Stimulated activated CD8-positive, alpha-beta memory T cell treated with anti-CD3 and anti-CD28 coated beads, Interleukin-4, amount 100 ng/mL, for 48 hours (primary cell): ENCODE measurements at regions not wholly inside any gene's neighbourhood (a gene's known extent, or its start where the extent isn't known, plus 50 kb on each side); places are given as distances from the start of the nearest gene placed in this dataset.

Experiments
- DNase-seq: peaks from one replicate; pipeline ENCODE4 v3.0.0-alpha.2; 2020

DNA sequence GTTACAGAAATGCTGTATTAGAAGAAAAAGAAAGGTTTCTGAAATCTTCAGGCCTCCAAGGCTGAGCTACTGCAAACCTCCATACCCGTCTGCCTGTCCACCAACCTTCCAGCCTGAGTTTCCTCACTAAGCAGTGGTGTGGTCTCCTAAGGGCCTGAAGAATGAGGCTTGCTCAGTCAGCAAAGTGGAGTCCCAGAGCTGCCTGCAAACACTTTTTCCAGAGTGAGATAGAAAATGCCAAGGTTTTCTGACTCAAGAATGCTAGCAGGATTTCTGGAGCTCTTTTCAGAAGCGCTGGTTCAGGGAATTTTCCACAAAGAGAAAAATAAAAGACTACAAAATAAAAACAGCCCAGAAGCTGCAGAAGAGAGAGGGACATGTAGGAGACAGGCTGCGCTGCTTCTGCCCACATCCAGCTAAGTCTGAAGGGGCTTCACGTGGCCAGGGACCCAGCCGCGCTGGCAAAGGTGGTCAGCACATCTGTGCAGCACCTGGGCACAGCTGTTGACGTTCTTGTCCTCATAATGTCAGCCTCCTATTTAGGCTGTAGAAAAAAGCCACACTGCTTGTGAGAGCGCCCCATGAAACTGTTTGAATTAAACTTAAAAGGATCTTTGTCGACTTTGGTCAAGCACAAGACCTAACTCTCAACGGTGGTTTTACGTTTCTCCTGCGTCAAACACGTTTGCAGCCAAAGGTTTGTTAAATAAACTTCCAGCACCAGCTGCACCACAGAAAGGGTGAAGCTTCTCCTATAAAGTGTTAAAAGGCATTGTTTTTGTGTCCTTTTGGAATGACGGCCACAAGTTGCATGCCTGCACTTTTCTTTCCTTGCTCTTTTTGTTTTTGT lies 209.0 kb downstream of the THBS2 start:
- no peak for DNase-seq

DNA sequence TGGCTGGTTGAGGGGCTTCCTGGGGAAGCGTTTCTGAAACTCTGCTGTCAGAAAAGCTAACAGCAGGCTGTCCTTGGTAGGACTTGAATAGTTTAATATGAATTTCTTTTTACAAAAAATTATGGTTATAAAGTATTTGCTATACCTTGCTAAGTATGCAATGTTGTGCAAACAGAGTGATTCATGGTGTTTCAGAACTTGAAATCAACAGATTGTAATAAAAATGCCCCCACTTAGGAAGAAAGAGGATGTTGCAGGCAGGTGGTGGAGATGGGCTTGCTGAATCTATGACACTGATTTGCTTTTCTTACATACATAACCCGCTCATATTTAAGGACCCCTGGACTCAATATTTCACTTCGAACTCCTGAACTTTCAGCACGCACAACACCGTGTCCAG lies 211.6 kb downstream of the THBS2 start:
- no peak for DNase-seq

DNA sequence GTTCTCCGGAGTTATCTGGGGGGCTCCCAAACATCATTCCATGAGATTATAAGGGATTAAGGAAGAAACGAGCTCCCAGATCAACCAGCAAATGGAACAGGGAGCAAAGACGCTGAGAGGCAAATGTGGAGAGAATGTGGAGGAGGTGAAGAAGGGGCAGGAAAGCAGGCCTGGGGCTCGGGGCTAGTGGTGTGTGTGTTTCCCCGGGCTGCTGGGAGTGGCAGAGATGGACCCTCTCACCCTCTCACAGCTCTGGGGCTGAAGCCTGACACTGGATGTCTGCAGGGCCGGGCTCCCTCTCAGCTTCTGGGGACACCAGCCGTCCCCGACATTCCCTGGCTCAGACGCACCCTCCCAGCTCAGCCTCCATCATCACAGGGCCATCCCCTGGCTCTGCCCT lies 212.6 kb downstream of the THBS2 start:
- no peak for DNase-seq

DNA sequence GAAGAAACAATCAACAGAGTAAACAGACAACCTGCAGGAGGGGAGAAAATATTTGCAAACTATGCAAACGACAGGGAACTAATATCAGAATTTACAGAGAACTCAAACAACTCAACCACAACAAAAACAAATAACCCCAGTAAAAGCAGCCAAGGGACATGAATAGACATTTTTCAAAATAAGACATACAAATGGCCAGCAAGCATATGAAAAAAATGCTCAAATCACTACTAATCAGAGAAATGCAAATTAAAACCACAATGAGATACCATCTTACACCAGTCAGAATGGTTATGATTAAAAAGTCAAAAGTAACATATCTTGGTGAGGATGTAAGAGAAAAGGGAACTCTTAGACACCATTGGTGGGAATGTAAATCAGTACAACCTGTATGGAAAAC lies 215.0 kb downstream of the THBS2 start:
- no peak for DNase-seq

DNA sequence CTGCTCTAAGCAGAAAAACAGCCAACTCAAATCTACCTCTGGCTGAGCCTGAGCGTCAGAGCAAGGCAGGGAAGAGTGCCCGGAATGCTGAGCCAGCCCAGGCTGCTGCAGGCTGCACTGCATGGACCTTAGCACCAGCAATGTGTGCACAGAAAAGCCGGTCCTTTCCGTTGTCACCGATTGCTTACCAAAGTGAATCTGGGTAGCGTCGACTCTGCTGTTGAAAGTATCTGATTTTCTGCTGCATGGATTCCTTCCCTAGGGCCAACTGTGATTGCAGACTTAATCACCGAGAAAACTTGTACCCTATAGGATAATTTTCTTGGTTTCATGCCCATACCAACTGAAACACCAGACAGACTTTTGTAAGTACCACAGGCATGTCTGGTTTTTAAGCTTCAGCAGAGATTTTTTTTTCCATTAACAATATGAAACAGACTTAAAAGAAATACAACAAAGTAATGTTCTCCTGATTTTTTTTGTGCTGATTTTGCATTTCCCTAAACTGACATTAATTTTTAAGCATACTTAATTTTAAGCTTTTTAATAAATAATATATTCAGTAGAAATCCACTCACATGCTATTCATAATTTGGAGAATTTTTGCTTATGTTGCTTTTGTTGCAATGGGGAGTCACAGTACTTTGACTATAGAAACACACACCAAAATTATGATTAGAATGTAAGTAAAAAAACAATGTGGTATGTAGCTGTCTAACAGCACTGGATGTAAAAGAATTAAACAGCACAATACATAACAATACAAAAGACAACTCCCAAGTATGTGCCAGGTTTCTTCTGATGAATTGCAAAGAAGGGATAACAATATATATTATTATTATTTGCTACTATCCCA lies 218.0 kb downstream of the THBS2 start:
- DNase-seq, result no peak

DNA sequence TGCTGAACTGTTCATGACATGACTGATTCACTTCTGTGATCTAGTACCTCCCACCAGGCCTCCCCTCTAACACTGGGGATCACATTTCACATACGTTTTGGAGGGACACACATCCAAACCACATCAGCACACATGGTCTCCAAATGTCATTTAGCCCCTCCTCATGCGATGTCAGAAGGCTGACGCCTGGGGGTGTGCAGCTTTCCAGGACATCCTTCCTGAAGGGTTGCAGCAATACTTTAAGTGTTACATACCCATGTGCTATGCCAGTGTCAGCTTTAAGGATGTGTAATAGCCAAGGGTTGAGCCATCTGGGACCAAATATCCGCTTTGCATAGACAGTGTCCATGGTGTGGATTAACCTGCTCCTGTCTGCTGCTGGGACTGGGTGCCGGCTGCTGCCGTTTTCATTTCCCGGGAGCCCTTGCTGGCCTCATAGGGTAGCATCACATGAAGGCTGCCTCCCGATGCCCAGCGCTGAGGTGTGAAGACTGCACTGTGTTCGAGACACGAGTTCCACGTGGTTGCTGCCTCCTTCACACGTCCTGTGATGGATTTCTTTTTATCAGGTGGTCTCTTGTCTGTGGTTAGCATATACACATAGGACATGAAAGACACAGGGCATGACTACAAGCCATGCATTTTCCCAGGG lies 219.0 kb downstream of the THBS2 start:
- DNase-seq, result no peak

DNA sequence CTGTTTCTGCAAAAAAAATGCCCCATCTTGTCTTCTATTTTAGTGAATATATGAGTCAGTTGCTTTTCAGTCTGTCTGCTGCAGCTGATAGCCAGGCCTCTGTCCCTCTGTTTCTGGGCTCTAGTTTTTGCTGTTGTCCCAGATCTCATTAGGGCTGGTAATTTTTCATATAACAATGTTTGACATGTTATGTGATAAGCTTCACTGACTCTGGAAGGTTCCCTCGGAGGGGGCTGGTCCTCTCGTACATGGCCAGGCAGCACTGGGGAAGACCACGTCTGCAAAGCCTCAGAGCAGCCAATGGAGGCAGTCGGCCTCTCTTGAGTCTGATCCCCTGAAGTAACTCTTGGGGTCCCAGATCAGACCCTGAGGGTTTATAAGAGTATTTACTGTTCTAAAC lies 223.8 kb downstream of the THBS2 start:
- DNase-seq, result no peak

DNA sequence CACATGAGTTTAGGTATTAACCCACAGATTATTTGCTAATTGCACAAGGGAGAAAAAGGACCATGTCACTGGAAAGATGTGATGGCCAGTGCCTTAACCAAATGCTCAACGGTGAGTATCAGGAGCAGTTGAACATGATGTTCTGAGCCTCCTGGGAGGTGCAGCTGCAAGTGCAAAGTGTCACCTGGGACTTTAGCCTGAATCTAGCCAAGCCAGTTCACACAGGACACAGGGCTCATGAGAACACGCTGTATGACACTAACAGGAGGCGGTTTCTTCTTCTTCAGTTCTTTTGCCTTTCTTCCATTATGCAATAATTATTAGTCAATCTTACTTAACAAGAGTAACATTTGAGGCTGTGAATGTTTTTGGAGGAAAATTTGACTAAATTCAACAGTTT lies 225.3 kb downstream of the THBS2 start:
- no peak for DNase-seq

DNA sequence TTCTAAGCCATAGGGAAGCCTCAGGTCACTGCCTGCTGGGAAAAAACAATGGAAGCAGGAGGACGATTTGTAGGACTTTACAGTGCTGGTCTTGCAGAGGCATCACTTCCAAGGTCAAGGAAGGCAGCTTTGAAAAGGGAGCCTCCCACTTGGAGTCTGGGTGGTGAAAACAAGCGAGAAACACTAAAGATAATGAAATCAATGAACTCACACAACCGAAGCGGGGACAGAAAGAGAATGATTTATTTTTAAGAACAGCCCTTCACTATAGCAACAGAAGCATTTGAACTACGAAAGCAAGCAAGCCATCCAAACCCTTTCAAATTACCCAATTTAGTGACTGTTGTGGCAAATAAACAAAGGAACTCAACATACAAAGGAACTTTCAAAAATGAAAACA lies 227.5 kb downstream of the THBS2 start:
- no peak for DNase-seq

DNA sequence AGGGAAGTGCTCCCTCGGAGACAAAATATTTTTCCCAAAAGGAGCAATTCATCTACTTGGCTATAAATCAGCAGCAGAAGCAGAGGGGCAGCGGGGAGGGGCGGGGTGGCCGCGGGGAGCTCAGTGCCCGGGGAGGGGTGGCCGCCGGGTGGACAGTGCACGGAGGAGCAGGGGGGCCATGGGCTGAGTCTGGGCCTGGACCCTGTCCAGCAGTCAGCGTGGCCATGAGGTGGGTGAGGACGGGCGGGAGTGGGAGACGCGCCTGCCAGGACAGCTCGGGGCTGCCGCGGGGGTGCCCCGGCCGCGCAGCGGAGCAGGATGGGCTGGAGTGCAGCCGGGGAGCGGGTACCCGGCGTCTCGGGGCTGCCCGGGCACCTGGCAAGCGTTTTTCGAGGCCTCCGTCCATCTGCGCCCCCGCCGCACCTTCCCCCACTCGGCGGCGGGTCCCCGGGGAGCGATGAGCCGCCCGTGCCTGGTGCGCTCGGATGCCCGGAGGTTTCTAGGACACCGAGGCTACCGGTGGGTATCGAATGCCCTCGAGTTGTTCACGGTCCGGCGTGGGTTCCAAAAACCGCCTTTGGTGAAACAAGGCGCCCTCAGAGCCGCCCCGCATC lies 229.5 kb downstream of the THBS2 start:
- DNase-seq, result no peak

DNA sequence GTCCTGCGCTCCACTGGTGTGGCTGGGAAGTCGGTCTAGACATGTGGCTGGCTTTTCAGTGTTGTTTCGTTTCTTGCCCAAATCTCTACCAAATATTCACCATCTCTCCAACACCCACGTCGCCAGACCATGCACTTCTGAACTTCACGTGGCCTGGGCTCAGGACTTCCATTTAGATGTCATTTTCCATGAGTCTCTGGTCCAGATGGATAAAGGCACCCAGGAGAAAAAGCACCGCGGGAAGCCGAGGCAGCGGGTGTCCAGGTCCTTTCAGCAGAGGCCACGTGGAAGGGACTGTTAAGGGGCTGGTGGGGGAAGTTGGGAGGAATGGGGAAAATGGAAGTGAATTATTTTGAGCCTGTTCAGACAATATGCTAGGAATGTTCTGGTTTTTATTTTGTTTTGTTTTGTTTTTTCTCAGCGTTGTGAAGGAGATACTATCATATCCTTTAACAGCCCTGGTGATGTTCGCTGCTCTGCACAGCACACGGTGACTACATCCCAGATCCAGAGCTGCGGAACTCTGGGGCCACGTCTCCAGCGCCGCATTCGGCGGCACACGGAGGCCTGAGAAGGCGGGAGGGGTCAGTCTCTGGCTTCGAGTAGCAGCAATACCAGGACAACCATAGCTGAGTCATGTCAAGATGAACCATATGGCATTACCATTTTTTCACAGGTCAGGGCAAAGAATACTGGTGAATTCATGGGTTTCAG lies 230.3 kb downstream of the THBS2 start:
- no peak for DNase-seq

DNA sequence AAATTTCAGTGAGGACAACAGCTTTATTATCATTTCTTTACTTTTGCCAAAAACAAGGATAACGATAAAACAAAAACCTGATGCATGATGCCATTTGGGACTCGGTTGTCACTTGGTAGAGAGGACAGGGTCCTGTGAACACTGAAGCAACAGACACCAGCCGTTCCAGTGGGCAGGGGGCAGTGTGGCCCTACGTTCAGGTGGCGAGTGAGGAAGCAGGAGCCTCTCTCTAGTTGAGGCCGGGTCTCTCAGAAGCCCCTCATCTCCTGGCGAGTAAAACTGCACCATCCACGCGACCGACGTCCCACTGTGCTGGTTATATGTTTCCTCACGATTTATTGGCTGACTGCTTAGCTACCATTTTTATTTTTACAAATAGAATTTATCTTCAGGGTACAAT lies 231.6 kb downstream of the THBS2 start:
- no peak for DNase-seq

DNA sequence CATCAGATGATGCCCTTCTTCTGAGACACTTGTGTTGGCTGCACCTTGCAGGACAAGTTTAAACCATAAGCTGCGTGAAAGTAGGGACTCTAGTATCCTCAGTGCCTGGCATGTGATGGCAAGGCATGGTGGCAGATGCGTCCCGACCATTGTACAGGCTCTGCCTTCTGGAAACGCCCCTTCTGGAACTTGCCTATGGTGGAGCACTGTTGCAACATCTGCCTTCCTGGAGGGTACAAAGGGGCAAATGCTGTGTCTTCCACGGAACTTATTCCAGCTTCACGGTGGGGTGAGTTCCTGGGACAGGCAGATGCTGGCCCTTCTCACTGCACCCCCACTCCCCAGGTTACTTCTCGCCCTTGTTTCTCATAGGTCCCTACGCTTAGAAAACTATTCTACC lies 232.8 kb downstream of the THBS2 start:
- DNase-seq, result no peak

DNA sequence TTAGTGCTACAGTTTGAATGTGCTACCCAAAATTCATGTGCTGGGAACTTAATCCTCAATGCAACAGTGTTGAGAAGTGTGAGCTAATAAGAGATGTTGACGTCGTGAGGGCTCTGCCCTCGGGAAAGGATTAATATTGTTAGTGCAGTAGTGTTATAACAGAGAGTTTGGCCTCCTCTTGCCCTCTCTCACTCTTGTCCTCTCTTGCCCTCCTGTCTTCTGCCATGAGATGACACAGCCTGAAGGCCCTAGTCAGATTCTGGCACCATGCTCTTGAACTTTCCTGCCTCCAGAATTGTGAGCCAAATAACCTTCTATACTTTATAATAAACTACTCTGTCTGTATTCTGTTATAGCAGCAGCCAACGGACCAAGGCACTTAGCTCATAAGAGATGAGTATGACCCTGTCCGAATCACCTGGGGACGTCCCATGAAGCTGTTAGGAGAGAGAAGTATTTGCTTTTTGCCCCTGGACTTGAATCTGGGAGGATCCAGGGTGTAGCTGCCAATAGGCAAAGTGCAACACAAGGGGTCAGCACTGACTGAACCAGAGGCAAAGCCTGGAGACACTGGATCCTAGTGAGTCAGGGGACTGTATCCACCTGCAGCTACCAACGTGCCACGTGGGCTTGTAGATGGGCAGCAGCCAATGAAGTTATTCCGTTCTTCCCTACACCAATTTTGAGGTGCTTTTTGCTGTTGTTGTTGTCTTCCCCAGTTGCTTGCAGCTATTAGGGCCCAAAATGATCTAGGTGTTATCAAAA lies 233.7 kb downstream of the THBS2 start:
- no peak for DNase-seq

DNA sequence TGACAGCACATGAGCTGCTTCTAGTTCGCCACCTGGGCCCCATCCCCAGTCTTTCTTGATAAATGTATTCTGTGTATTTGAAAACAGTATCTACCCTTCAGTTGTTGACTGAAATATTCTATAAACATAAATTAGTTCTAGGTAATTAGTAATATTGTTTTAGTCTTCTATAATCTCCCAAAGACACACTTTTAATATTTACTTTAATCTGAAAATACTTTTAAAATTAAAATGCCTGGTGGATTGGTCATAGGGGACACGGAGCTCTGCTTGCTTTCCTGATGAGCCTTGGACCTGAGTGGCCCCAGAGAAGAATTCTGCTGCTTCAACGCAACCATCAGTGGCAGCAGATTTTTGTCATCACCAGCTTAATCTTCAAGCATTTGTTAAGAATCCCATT lies 234.5 kb downstream of the THBS2 start:
- DNase-seq, result no peak

DNA sequence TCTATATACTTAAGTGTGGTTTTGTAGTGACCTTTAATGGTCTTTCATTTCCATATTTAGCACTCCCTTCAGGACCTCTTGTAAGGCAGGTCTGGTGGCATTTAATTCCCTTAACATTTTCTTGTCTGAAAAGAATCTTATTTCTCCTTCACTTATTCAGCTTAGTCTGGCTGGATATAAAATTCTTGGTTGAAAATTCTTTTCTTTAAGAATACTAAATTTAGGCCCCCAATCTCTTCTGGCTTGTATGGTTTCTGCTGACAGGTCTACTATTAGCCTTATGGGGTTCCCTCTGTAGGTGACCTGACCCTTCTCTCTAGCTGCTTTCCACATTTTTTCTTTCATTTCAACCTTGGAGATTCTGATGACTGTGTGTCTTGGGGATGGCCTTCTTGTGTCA lies 236.9 kb downstream of the THBS2 start:
- DNase-seq, result no peak

DNA sequence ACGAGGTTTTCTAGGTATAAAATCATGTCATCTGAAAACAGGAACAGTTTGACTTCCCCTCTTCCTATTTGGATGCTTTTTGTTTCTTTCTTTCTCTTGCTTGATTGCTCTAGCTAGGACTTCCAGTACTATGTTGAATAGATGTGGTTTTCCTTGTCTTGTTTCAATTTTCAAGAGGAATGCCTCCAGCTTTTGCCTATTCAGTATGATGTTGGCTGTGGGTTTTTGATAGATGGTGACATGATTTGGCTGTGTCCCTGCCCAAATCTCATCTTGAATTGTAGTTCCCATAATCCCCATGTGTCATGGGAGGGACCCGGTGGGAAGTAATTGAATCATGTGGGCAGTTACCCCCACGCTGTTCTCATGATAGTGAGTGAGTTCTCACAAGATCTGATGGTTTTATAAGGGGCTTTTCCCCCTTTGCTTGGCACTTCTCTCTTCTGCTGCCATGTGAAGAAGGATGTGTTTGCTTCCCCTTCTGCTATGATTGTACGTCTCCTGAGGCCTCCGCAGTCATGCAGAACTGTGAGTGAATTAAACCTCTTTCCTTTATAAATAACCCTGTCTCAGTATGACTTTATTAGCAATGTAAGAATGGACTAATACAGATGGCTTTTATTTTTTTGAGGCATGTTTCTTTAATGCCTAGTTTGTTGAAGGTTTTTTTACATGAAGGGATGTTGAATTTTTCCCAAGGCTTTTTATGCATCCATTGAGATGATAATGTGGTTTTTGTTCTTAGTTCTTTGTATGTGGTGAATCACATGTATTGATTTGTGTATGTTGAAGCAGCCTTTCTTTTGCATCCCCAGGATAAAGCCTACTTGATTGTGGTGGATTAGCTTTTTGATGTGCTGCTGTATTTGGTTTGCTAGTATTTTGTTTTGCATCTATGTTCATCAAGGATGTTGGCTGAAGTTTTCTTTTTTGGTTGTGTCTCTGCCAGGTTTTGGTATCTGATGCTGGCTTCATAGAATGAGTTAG lies 239.1 kb downstream of the THBS2 start:
- no peak for DNase-seq

DNA sequence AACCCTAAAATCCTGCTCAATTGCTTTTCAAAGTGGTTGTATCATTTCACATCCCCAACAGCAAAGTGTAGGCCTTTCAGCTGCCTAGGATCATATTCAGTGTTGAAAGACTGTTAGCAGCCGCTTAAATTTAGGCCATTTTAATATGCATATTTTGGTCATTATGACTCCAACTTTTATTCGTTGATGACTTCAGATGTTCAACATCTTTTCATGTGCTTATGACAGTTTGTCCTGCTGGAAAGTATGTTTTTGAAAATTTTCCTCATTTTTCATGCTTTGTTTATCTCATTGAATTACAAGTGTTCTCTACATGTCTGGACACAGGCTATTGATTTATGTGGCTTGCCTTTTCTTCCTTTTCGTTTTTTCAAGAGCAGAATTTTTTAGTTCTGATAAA lies 244.0 kb downstream of the THBS2 start:
- DNase-seq, result no peak

DNA sequence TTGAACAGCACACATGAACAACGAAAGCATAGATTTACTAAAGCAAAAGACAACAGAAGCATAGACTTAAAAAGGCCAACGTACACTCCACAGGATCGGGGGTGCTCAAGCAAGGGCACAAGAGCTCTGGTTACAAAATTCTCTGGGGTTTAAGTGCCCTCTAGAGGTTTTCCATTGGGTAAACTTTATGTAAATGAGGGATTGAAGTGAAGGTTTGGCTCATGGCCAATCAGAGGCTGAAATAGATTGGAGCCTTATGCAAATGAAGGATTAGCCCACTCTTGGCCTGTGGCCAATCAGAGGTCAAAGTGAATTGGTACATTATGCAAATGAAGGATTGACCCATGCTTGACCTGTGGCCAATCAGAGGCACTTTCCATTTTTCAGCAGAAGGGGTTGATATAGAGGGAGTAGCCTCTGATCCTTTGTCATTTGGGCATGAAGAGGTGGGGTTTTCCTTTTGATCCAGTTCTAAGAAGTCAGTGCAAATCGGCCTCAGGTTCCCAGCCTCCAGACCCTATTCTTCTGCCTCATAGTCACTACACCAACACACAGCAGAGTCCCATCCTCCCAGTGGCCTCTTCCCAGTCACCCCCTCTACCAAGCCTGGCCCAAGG lies 244.9 kb downstream of the THBS2 start:
- DNase-seq, result no peak

DNA sequence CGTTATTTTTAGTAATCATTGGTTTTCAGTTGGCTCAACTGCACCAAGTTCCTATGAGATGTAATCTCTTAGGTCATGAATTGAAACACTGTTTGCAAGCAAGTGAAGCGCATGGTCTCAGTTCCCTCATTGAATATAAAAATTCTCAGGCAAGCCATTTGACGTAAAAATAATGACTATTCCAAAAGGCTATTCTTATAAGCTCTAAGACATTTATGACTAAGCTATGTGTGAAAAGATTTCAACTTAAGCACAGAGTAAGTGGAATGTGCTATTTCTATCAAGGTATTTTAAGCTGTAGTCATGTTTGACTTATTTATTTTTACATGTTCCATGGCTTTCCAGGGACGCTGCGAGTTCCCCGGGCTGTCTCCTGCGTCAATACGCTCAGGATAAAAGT lies 248.5 kb downstream of the THBS2 start:
- no peak for DNase-seq
